SK-N-MC (cell line): ENCODE measurements at regions not wholly inside any gene's neighbourhood (a gene's known extent, or its start where the extent isn't known, plus 50 kb on each side); places are given as distances from the start of the nearest gene placed in this dataset.

Source experiments
- DNase-seq: peaks from one replicate; pipeline ENCODE4 v3.0.0-alpha.2; 2011; ENCODE audit warnings: low read depth, low spot score
- H3K27ac ChIP-seq: fragments of 200-600 bp; sonication (generic); 2 replicates; pipeline ENCODE4 v1.5.1; 2016; ENCODE audit warnings: mixed run types
- H3K36me3 ChIP-seq: fragments of 200-600 bp; sonication (generic); 2 replicates; pipeline ENCODE4 v1.6.1; 2017; ENCODE audit warnings: antibody characterized with exemption, low read length, mixed read lengths; ENCODE audit not compliant: insufficient read depth
- H3K4me3 ChIP-seq: fragments of 200-600 bp; sonication (generic); 2 replicates; pipeline ENCODE4 v1.5.1; 2016
- H3K9ac ChIP-seq: fragments of 200-600 bp; sonication (generic); 2 replicates; pipeline ENCODE4 v1.8.0; 2017; ENCODE audit warnings: mixed run types, mixed read lengths; ENCODE audit not compliant: insufficient read length
- H3K9me3 ChIP-seq: fragments of 200-600 bp; sonication (generic); 2 replicates; pipeline ENCODE4 v1.6.1; 2017; ENCODE audit warnings: low read depth, mild to moderate bottlenecking, antibody characterized with exemption, low read length, moderate library complexity, mixed read lengths
- EZH2 ChIP-seq: fragments of 200-600 bp; sonication (generic); IDR thresholded peaks from one replicate; pipeline ENCODE4 v1.6.1; 2017; ENCODE audit warnings: antibody characterized with exemption
- FOXP2 ChIP-seq: optimal IDR thresholded peaks from 2 replicates; pipeline ENCODE3; 2011; ENCODE audit warnings: mild to moderate bottlenecking, moderate library complexity; ENCODE audit not compliant: insufficient read depth; ENCODE audit errors: extremely low read length, control extremely low read depth
- POLR2AphosphoS5 ChIP-seq: IDR thresholded peaks from 2 replicates; pipeline ENCODE4 v1.6.1; 2012; ENCODE audit warnings: mild to moderate bottlenecking, low read depth, low read length, borderline replicate concordance

DNA sequence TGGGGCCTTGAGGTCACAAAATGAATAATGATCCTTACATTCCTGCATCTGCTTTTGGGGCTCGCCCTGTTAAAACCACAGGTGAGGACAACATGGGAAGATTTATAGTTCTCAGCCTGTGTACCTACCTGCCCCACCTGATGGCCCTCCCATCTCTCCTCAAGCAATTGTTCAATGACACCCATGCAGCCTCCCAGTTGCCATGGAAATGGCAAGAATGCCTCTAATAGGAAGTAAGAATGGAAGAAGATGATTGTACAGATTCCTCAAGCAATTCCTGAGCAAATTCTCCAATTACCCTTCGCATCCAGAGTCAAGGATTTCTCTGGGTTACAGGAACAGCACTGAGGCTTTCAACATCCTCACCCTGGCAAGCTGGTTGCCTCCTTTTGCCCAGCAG is 78.6 kb upstream of the CCL2 start:
- H3K9ac ChIP-seq: no peak overlapping the region
- no peak overlapping the region for H3K4me3 ChIP-seq
- no peaks in the 10 kb centered on the region for H3K36me3 ChIP-seq
- no peak overlapping the region for H3K27ac ChIP-seq
- DNase-seq: no peak
- TF ChIP-seq EZH2: no peak
- TF ChIP-seq FOXP2: no peak
- no peak for TF ChIP-seq POLR2AphosphoS5
- H3K9me3 ChIP-seq: no peaks in the 10 kb centered on the region

DNA sequence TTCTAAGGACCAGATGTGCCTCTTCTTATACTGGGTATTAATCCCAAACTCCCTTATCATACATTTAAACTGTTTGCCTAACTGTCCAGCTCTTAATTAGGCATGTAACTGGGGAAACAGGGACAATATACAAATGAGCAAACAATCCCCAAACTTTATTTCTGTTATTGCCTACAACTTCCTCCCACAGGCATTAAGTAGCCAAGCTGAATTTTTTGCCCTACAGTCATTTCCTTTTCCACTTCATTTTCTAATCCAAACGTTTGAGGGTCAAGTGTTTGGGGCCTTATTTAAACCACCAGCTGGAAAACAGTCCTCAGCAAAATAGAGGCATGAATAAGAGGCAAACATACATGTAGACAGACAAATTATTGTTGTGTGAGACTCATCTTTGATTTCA is 77.4 kb upstream of the CCL2 start:
- H3K27ac ChIP-seq: no peak overlapping the region
- no peak overlapping the region for H3K9ac ChIP-seq
- no peaks in the 10 kb centered on the region for H3K36me3 ChIP-seq
- TF ChIP-seq POLR2AphosphoS5 (no peak), FOXP2 (no peak), EZH2 (no peak)
- H3K4me3 ChIP-seq: no peak overlapping the region
- no peaks in the 10 kb centered on the region for H3K9me3 ChIP-seq
- DNase-seq: no peak

DNA sequence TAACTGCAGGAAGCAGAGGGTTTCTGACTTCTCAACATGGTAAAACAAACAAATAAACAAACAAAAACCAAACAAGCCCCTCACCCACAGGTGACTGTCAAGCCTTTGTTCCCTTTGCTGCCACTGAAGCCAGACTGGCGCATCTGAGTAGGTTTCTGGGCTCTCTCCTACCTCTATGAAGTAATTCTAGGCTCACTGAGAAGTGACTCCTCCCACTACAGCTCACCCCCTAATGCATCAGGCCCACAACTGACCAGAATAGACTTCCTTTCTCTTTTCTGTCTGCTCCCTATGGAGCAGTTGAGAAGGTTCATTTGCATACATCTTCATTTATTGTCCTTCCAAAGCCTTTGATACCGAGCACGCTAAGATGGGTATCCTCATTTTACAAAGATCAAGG is 77.0 kb upstream of the CCL2 start:
- TF ChIP-seq FOXP2 (no peak), EZH2 (no peak), POLR2AphosphoS5 (no peak)
- no peak for DNase-seq
- no peak overlapping the region for H3K27ac ChIP-seq

GRCh38 chr17:34182036-34182803 is 72.9 kb upstream of the CCL2 start:
- no peak for TF ChIP-seq POLR2AphosphoS5
- DNase-seq: no peak
- Histone ChIP-seq H3K27ac (no peak overlapping the region), H3K9ac (no peak overlapping the region), H3K4me3 (no peak overlapping the region), H3K9me3 (no peaks in the 10 kb centered on the region), H3K36me3 (no peaks in the 10 kb centered on the region)

More for the DNA sequence above, 77.0 kb upstream of the CCL2 start:
- Histone ChIP-seq H3K9me3 (no peaks in the 10 kb centered on the region), H3K36me3 (no peaks in the 10 kb centered on the region), H3K4me3 (no peak overlapping the region), H3K9ac (no peak overlapping the region)

DNA sequence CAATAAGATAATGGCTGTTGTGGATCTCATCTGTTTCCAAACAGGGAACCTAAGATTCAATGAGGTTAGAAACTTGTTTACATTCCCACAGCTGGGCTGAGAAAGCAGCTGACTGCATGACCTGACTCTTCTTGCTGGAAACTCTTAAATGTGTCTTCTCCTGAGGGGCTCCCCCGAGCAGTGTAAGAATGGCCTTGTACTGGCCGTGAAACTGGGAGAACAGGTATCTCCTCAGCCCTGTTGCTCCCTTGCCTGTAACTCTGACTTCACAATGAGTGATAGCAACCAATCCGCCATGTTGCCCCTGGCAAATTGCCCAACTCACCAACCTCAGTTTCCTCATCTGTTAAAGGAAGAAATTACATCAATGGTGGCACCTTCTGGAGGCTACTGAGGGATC is 59.1 kb upstream of the CCL2 start:
- H3K36me3 ChIP-seq: no peaks in the 10 kb centered on the region
- no peak overlapping the region for H3K4me3 ChIP-seq
- no peaks in the 10 kb centered on the region for H3K9me3 ChIP-seq
- no peak for DNase-seq
- TF ChIP-seq EZH2 (no peak), FOXP2 (no peak), POLR2AphosphoS5 (no peak)
- no peak overlapping the region for H3K27ac ChIP-seq
- no peak overlapping the region for H3K9ac ChIP-seq

DNA sequence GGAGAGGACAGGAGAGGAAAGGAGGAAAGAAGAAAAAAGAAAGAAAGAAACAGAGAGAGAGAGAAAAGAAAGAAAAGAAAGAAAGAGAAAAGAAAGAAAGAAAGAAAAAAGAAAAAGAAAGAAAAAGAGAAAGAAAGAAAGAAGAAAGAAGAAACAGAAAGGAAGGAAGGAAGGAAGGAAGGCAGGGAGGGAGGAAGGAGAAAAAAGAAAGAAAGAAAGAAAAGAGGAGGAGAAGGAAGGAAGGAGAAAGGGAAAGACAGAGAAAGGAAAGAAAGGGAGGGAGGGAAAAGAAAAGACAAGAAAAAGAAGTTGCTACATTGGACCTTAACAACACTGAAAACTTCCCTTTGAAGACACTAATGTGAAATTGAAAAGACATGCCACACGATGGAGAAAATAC is 56.6 kb upstream of the CCL2 start:
- Histone ChIP-seq H3K9ac (no peak overlapping the region), H3K27ac (no peak overlapping the region), H3K4me3 (no peak overlapping the region), H3K36me3 (no peaks in the 10 kb centered on the region), H3K9me3 (no peaks in the 10 kb centered on the region)
- TF ChIP-seq EZH2: no peak
- TF ChIP-seq FOXP2: no peak
- no peak for TF ChIP-seq POLR2AphosphoS5
- DNase-seq: no peak

DNA sequence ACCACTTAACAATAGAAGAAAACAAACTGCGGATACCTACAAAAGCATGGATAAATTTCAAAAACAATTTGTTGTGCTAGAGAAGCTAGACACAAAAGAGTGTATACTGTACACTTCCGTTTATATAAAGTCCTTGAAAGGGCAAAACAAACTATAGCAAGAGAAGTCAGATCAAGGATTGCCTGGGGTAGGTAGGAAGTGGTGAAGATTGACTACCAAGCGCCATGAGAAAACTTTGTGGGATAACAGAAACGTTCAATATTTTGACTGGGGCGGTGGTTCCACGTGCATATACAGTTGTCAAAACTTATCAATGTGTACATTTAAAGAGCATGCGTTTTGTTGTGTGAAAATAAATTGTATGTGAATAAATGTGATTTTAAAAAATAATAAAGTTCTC is 55.6 kb upstream of the CCL2 start:
- Histone ChIP-seq H3K4me3 (no peak overlapping the region), H3K9ac (peak overlapping the region; percentile 7), H3K36me3 (no peaks in the 10 kb centered on the region), H3K9me3 (no peaks in the 10 kb centered on the region), H3K27ac (no peak overlapping the region)
- no peak for TF ChIP-seq EZH2
- DNase-seq: no peak

- H3K36me3 ChIP-seq: no peaks in the 10 kb centered on the region
- H3K9me3 ChIP-seq: no peaks in the 10 kb centered on the region
- no peak overlapping the region for H3K4me3 ChIP-seq
- TF ChIP-seq EZH2 (no peak), POLR2AphosphoS5 (no peak), FOXP2 (no peak)
- H3K9ac ChIP-seq: no peak overlapping the region
- DNase-seq: peak; percentile 55
- H3K27ac ChIP-seq: no peak overlapping the region
Measured at GRCh38 chr17:34199932-34200534, 55.1 kb upstream of the CCL2 start.

GRCh38 chr17:34201225-34201624 is 53.9 kb upstream of the CCL2 start:
- no peak for DNase-seq
- Histone ChIP-seq H3K9ac (no peak overlapping the region), H3K36me3 (no peaks in the 10 kb centered on the region), H3K9me3 (no peaks in the 10 kb centered on the region), H3K4me3 (no peak overlapping the region), H3K27ac (no peak overlapping the region)
- TF ChIP-seq FOXP2 (no peak), EZH2 (no peak), POLR2AphosphoS5 (no peak)
